UCSD-AML1 (cell line): ENCODE measurements at regions not wholly inside any gene's neighbourhood (a gene's known extent, or its start where the extent isn't known, plus 50 kb on each side); places are given as distances from the start of the nearest gene placed in this dataset.
"Not testable (repeated sequence)": the region's sequence is repeated elsewhere in the genome, so short reads cannot be mapped to it uniquely, and the experiment has no call there.

ENCODE experiments used
- DNase-seq: peaks from one replicate; lab custom pipeline; 2025; ENCODE audit not compliant: unreplicated experiment; lab: John Stamatoyannopoulos, UW

DNA sequence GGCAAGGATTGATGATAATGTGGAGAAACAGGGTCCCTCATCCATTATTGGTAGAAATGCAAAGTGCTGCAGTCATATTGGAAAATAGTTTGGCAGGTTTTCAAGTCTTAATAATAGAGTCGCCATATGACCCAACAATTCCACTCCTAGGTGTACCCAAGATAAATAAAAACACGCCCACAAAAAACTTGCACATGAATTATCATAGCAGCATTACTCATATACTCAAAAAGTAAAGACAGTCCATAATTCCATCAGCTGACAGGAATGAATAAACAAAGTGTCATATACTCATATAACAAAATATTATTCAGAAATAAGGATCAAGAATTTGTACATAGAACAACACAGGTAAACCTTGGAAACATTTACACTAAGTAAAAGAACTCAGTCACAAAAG, 242.9 kb upstream of the FTMT start:
- DNase-seq, result no peak

DNA sequence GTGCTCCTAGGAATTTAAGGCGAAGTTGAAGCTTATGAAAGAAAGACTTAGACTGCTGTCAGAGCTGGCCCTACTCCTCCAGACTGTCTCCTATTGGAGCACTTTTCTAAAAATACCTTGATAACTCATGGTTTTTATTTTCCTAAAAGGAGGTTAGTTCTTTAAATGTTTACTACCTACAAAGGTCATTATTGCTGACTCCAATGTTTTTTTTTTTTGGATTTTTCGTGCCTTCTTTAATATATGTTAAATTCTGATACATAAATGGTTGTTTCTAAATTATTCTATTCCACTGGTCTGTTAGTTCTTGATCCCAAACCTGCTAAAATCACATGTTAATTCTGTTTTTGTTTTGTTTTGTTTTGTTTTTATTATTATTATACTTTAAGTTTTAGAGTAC, 227.6 kb upstream of the FTMT start:
- no peak for DNase-seq

DNA sequence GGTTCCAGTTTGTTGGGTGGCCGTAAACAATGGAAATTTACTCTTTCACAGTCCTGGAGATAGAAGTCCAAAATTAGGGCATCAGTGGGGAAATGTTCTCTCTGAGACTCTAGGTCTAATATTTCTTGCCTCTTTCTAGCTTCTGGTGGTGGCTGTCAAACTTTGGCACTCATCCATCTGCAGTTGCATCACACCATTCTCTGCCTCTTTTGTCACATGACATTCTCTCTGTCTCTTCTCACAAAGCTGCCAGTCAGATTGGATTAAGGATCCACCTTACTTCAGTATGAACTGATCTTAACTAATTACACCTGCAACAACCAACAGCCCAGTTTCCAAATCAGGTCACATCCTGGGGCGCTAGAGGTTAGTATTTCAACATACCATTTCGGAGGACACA, 222.9 kb upstream of the FTMT start:
- no peak for DNase-seq

DNA sequence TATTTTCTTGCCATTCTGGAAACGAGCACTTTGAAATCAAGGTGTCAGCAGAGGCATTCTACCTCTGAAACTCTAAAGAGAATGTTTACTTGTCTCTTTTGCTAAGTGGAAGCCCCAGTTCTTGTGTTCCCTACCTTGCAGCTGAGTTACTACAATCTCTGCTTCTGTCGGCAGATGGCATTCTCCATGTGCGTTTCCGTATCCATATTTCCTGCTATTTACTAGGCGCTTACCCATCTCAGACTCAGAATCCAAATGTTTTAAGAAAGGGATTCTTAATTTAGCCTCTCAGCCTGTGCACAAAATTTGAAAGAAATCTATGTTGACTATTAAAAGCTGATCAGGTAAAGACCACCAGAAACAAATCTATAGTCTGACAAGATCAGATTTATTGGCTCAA, 221.3 kb upstream of the FTMT start:
- DNase-seq, result no peak

DNA sequence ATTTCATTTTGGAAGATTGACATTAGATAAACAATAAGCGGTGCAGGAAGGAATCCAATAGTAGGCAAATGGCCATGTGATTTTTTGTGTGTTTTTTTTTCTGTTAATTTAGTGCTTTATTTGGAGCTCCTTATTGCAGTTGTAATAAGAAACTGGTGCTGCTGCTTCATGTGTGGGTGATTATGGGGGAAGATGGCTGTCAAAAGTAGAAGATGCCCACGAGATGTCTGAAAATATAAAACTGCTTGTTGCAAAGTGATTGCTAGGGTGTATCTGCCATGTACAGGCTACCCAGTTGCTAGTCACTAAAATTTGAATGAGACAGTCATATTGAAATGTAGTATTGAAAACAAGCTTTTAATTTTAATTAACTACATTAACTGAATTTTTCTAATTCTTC, 216.7 kb upstream of the FTMT start:
- no peak for DNase-seq

DNA sequence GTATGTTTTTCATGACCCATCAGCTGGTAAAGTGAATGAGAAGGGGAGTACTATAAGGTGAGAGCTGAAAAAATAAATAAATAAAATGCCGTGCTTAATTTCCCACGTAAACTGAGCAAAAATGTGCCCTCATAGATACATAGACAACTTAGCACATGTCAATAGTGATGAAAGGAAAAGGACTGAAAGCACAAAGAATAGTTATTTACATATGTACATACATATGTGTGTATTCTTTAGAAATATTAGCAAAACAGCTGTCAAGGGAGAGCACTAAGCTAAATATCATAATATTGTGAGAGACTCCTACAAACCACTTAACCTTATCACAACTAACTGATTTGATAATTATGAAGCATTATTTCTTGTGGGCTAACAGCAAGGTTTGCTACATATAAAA, 213.6 kb upstream of the FTMT start:
- DNase-seq, result no peak

DNA sequence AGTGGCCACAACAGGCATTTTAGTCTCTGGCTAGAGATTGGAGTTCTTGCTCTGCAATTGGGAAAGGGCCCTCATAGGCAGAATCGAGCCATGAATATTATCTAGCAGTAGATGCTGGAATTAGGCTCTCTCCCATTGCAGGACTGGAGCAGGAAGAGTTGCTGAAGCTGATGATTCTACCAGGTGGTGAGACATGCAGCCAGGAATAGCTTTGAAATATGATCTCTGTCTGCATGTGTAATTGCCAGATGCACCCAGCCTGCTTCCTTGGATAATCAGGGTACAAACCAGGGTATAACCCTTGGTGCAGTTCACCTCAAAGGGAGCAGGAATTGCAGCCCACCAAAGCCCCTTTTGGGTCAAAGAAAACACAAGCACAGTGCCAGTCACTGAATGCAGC, 211.4 kb upstream of the FTMT start:
- DNase-seq, result no peak

DNA sequence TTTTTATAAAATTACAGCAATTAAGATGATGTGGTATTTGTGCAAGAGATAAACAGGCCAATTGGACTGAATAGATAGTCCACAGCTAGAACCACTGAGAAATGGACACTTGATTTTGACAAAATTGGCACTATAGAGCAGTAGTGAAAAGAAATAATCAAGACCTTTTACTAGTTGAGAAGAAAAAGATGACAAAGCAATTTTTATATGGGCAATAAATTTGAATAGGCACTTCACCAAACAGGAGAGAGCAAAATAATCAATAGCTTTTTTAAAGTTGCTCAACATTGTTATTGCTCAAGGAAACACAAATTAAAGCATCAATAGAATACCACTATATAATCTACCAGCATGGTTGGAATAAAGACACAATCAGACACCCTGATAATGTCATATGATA, 193.5 kb upstream of the FTMT start:
- DNase-seq, result no peak

DNA sequence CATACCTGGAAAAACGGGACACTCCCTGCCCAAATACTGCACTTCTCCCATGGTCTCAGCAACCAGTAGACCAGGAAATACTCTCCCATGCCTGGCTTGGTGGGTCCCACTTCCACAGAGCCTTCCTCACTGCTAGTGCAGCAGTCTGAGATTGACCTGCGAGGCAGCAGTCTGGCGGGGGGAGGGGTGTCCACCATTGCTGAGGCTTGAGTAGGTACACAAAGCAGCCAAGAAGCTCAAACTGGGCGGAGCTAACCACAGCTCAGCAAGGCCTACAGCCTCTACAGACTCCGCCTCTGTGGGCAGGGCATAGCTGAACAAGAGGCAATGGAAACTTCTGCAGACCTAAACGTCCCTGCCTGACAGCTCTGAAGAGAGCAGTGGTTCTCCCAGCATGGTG, 191.5 kb upstream of the FTMT start:
- DNase-seq, result no peak

DNA sequence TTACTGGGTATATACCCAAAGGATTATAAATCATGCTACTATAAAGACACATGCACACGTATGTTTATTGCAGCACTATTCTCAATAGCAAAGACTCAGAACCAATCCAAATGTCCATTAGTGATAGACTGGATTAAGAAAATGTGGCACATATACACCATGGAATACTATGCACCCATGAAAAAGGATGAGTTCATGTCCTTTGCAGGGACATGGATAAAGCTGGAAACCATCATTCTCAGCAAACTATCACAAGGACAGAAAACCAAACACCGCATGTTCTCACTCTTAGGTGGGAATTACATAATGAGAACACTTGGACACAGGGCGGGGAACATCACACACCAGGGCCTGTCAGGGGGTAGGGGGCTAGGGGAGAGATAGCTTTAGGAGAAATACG, 186.1 kb upstream of the FTMT start:
- not testable (repeated sequence) for DNase-seq

DNA sequence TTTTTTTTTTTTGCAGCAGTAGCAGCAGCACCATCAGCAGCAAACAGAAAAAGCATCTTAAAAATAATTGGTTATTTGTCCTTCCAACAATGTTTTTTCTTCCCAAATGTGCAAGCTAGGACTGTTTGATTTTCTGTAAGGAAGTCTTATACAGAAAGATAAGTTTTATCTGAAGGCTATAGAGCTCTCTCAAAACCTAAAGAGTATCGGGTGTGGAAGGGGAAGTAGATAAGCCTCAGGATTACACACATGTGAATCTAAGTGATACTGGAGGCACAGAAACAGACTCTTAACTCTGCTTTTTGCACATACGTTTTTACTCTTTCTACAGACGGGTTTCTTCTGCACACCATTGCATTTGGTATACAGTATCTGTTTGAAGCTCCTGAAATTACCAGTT, 184.4 kb upstream of the FTMT start:
- no peak for DNase-seq

DNA sequence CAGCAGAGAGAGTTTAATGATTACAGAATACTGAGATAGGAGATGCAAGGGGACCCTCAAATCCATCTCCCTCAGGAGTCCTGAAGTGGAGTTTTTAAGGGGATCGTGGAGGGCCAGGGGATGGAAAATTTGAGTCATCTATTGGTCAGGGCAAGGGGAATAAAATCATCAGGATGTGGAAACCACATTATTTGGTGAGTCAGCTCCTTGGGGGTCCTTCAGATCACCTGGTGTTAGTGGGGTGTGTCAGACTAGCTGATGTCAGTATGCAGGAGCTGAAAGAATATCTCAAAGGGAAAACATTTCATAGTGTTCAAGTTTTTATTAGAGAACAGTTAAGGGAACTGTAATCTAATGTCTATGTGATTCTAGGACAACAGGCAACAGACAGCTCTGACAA, 183.0 kb upstream of the FTMT start:
- no peak for DNase-seq

DNA sequence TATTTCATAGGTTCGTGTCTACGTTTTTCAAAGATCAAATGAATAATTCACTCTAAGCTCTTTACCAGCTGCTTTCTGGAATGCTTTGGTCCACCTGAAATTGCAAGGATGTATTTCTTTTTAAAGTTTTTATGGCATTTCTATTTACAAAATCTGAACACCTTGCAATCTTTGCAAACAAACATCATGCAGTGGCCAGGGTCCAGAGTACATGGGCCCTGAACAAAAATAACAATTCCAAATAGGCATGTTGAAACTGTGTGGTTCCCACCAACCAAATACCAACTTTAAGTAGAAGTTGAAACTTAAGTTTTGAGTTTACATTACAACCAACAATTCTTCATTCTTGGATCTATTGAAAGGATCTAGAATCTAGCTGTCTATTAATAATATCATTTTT, 180.1 kb upstream of the FTMT start:
- no peak for DNase-seq

DNA sequence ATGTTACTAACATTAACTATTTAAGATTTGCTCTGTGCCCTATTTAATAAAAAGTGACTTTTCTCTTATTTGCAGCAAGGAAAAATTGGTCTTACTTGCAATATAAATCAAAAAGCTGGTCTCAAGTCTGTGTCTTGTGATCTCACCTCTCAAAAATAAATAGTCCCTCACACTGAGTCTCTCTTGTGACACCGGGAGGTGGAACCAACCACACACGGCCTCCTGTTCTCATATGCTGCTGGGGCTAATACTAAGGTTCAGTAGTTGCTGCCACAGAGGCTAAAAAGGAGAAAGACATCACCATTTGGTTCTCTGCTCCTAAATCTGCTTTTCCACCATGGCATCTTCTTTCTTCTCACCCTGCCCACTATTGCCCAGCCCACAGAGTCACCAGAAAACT, 175.8 kb upstream of the FTMT start:
- DNase-seq, result no peak

DNA sequence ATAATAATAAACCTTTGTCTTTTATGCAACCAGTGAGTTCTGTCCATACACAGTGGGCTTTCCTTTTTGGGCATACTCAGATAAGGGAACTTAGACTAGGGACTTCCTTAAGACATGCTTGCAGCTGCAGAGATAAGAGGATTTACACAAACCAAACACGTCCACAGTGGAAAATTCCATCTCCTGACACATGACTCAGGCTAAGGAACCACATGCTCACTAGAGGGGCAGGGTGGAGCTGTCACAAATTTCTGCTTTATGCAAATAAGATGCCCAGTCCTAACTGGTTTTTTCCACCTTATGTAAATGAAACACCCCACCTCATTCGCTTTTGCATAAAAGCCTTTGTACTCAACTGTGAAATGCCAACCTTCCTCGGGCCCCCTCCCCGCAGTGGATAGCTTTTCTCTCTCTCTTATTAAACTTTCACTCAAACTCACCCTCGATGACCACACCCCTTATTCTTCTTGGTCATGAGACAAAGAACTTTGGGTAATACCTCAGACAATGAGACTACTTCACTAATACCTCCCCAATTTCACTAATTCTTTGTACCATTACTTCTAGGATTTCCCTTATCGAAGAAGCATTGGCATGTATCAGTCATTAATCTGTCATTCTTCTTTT, 170.3 kb upstream of the FTMT start:
- peak; percentile 18 for DNase-seq

DNA sequence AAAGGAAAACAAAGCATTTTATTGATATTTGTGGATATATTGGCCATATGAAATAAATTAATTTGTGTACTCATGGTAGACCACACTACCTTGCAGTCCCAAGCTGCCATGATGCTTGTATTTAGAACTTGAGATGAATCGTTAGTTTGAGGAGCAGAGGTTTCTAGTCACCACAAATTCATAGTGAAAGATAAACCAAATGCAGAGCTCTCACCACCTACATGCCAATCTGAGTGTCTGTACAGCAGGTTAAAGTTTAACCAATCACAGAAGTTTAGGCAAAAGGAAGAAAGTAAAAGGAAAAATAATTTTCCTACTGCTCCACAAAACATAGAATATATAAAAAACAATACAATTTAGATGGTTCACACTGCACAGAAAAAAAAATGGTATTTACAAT, 163.6 kb upstream of the FTMT start:
- DNase-seq, result no peak

DNA sequence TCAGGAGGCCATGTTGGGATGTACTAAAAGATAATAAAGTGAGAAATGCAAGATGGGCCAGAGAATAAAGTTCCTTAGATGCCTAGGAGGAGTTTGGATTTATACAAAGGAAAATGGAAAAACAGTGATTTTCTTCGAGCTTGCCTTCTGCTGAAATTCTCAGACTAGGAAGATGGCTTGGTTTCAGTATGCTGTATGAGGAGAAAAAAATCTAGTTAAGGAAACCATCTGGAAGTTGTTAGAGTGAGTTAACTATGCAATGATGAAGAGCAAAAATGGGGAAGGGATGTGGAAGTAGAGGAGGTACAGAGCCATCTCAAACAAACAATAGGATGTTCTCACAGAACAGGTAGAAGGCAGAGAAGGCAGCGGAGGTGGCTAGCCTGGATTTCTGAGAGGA, 162.9 kb upstream of the FTMT start:
- DNase-seq, result no peak

DNA sequence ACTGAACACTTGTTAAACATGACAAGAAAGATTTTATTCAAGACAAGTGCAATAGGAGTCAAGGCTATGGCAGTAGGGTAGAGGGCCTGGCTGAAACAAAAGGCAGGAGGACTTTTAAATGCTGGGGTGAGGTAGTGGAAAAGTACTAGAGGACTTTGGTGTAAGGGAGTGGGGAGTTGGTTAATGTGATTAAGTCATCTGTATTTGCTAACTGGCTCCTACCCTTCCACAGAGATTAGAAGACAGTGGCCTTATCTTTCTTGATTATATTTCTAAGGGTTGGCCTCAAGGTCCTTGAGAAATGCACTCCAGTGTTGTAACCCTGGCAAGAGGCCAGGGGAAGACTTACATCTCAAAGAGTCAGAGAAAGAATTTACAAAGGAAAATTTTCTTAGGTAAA, 160.2 kb upstream of the FTMT start:
- DNase-seq, result no peak

DNA sequence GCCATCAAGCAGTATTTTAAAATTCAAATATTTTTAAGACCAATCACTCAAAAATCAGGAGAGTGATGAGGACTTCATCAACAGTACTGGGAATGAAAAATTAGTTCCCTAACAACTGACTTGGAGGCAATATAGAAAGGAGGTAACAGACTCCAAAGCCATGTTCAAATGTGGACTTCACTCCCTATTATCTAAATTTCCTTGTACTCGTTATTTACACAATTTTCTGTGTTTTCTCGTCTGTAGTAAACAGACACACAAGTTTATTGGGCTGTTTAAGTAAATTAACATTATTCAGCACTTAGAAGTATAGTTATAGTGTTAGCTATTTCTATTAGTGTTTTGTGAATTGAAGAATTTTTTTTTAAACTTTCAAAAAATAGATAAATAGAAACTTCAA, 159.5 kb upstream of the FTMT start:
- DNase-seq, result no peak

DNA sequence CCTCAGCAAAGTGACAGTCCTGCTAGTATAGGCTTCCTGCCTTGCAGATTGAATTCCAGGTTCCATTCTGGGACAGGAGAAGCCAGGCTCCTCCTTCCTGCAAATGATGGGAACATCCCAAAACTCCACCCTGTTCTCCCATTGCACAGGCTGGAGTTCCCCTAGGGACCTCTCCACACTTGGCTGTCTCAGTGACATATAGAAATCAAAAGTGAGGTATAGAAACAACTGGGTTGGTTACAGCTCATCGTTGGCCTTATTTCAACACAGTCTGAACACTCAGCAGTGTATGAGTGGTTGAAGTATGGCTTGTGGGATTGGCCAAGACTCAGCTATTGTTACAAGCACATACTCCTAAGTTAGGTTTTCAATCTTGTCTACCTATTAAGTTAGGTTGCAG, 157.8 kb upstream of the FTMT start:
- no peak for DNase-seq

DNA sequence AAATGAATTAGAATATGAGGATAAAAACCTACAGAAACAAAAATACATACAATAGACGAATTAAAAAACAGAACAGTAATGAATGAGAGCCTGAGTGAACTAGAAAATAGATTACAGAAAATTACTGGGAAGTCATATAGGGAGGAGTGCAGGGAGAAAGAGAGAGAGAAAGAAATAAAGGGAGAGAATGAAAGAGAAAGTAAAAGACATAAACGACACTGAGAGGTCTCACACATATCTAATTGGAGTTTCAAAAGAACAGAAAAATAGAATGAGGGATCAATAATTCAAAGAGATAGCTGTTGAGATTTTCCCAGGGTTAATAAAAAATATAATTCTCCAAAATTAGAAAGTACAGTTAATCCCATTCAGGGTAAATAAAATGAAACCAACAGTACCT, 156.4 kb upstream of the FTMT start:
- DNase-seq, result no peak

DNA sequence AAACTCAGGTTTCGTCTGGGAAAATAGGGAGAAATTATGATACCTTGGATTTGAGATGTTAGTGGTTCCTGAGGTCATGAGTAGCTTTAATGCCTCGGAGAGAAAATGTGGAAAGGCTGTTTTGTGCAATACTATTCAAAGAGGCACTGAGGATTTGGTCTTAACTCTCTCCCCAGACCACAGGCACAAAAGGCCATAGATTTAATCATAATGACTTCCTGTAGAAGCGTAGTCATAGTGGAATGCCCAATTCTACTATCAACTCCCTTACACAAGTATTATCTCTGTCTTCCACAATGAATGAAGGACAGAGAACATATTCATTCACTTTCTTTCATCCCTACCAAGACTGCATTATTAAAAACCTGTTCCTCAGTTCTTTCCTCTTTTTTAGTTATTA, 153.0 kb upstream of the FTMT start:
- DNase-seq, result no peak

DNA sequence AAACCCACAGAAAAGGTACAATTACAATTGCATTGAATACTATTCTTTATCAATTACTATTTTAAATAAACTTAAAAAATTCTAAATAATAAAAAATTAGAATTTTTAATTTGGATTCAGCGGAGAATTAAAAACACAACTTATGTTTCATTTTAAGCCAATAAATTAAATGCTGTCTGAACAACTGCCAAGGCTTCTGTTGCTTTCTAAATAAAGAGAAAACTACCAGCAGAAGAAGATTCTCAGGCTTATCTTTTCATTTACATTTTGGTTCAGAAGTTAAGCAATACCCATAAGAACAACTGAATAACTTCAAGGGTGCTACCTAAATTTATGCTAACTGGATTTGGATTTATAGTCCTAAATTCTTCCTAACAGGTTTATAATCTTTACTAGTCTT, 150.0 kb upstream of the FTMT start:
- DNase-seq, result no peak

DNA sequence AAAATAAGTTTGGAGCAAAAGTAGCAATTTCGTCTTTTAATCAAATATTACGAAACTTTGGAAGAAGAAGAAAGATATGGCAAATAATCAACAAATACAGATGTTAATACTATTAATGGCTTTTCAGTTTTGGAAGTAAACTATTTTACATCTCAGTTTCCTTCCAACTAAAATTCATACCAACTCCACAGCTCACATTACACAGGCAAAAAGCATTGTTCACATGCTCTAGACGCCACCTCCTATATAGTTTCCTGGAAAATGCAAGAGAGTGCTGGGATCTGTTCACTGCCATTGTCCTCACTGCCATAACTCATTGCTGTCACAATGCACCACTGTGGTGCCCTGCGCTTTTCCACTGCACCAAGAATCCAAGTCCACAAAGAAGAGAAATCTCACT, 149.0 kb upstream of the FTMT start:
- DNase-seq, result no peak
